NT2/D1 (cell line): ENCODE measurements at regions not wholly inside any gene's neighbourhood (a gene's known extent, or its start where the extent isn't known, plus 50 kb on each side); places are given as distances from the start of the nearest gene placed in this dataset.

Experiments
- DNase-seq: peaks from one replicate; pipeline ENCODE4 v3.0.0-alpha.2; 2011; ENCODE audit warnings: low read depth, low spot score
- H3K27me3 ChIP-seq: 2 replicates; pipeline ENCODE4 v1.6.0; 2011; ENCODE audit warnings: mild to moderate bottlenecking; ENCODE audit not compliant: insufficient read length, insufficient read depth
- H3K36me3 ChIP-seq: 2 replicates; pipeline ENCODE4 v1.6.1; 2011; ENCODE audit warnings: mild to moderate bottlenecking, low read length, mixed read lengths; ENCODE audit not compliant: insufficient read depth, insufficient read length
- H3K4me1 ChIP-seq: 2 replicates; pipeline ENCODE4 v1.5.1; 2011; ENCODE audit not compliant: insufficient read depth, insufficient read length
- H3K4me3 ChIP-seq: 2 replicates; pipeline ENCODE4 v1.5.1; 2011; ENCODE audit warnings: low read depth; ENCODE audit not compliant: insufficient read length
- H3K9ac ChIP-seq: 2 replicates; pipeline ENCODE4 v1.6.0; 2011; ENCODE audit warnings: low read depth; ENCODE audit not compliant: insufficient read length
- H3K9me3 ChIP-seq: 2 replicates; pipeline ENCODE4 v1.5.1; 2011; ENCODE audit warnings: mild to moderate bottlenecking, low read length; ENCODE audit not compliant: insufficient read depth
- SUZ12 ChIP-seq: IDR thresholded peaks from 2 replicates; pipeline ENCODE4 v1.6.1; 2011; ENCODE audit not compliant: insufficient read length, insufficient read depth; ENCODE audit errors: extremely low read depth
- YY1 ChIP-seq: IDR thresholded peaks from 2 replicates; pipeline ENCODE4 v1.6.1; 2011; ENCODE audit not compliant: insufficient read length, insufficient read depth
- ZNF274 ChIP-seq: IDR thresholded peaks from 2 replicates; pipeline ENCODE4 v1.6.1; 2011; ENCODE audit warnings: mild to moderate bottlenecking, low read depth, low read length

DNA sequence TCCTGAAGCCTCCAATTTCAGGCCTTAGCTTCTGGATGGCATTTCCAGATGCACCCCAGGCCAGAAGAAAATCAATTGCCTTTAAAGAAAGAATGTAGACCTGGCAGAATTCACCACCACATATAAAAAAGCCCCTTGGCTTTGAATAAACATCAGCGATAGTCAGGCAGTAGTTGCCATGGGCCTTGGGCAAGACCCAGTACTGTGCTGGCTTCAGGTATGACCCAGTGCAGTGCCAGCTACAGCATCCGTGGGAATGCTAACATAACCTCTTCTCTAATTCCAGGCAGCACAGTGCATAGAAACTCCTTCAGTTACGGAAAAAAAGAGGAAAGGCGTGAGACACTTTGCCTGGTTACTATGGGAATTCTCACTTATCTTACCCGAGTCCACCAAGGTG is 539.6 kb upstream of the LRRTM4 start:
- Histone ChIP-seq H3K36me3 (no peaks in the 10 kb centered on the region), H3K4me3 (no peak overlapping the region), H3K9ac (no peak overlapping the region), H3K4me1 (no peaks in the 10 kb centered on the region), H3K27me3 (no peaks in the 10 kb centered on the region), H3K9me3 (no peaks in the 10 kb centered on the region)
- DNase-seq = no peak
- TF ChIP-seq SUZ12 (no peak), ZNF274 (no peak), YY1 (no peak)

GRCh38 chr2:78063246-78064020 is 541.3 kb upstream of the LRRTM4 start:
- Histone ChIP-seq H3K4me3 (no peak overlapping the region), H3K9me3 (no peaks in the 10 kb centered on the region)

GRCh38 chr2:78065366-78065765 is 543.2 kb upstream of the LRRTM4 start:
- no peak for DNase-seq
- TF ChIP-seq ZNF274 (no peak), YY1 (no peak), SUZ12 (no peak)
- H3K4me3 ChIP-seq = no peak overlapping the region
- H3K36me3 ChIP-seq = no peaks in the 10 kb centered on the region
- no peaks in the 10 kb centered on the region for H3K27me3 ChIP-seq
- no peak overlapping the region for H3K9ac ChIP-seq
- H3K4me1 ChIP-seq = no peaks in the 10 kb centered on the region
- no peaks in the 10 kb centered on the region for H3K9me3 ChIP-seq

More at GRCh38 chr2:78063246-78064020, 541.3 kb upstream of the LRRTM4 start:
- no peak for DNase-seq
- Histone ChIP-seq H3K27me3 (no peaks in the 10 kb centered on the region), H3K4me1 (no peaks in the 10 kb centered on the region), H3K9ac (no peak overlapping the region), H3K36me3 (no peaks in the 10 kb centered on the region)
- no peak for TF ChIP-seq ZNF274
- TF ChIP-seq SUZ12 = no peak

DNA sequence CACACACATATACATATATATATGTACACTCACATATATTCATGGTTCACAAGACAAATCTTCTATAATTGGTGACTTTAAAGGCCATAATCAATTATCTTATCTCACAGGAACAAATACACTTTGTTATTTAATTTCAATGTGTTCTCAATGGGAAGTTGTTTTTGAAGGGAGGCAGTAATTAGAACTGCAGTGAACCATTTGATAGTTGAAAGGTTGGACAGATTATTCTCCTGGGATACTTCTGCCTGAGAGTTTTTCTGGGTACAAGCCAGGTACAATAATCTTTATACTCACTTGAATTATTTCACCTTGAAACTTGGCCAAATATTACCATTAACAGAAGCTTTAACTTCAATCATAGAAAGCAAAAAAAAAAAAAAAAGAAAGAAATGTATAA is 546.6 kb upstream of the LRRTM4 start:
- DNase-seq = no peak
- no peak overlapping the region for H3K4me3 ChIP-seq
- no peaks in the 10 kb centered on the region for H3K9me3 ChIP-seq
- H3K9ac ChIP-seq = no peak overlapping the region
- H3K27me3 ChIP-seq = no peaks in the 10 kb centered on the region
- TF ChIP-seq SUZ12 (no peak), YY1 (no peak), ZNF274 (no peak)
- no peaks in the 10 kb centered on the region for H3K4me1 ChIP-seq
- H3K36me3 ChIP-seq = no peaks in the 10 kb centered on the region

DNA sequence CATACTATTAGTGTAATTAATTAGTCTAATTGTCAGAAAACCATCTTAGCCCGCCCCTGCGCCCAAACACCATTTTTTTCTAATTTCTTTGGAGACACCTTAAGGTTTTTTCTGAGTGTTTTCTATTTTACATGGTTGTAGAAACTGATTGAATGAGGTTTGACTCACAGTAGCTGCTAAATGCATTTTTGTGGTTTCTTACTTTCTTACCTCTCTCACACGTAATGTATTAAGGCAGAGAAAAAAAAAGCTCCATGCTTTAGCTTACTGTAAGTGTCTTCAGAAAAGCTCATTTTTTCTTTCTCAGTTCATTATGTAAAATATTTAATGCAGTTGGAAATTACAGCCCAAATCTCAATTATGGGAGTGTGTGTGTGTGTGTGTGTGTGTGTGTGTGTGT is 548.5 kb upstream of the LRRTM4 start:
- Histone ChIP-seq H3K27me3 (no peaks in the 10 kb centered on the region), H3K36me3 (no peaks in the 10 kb centered on the region), H3K4me3 (no peak overlapping the region), H3K4me1 (no peaks in the 10 kb centered on the region), H3K9me3 (no peaks in the 10 kb centered on the region), H3K9ac (no peak overlapping the region)
- DNase-seq = no peak
- no peak for TF ChIP-seq ZNF274
- no peak for TF ChIP-seq YY1
- no peak for TF ChIP-seq SUZ12

GRCh38 chr2:78077633-78078032 is 555.5 kb upstream of the LRRTM4 start:
- Histone ChIP-seq H3K4me3 (no peak overlapping the region), H3K9me3 (no peaks in the 10 kb centered on the region), H3K4me1 (no peaks in the 10 kb centered on the region), H3K36me3 (no peaks in the 10 kb centered on the region), H3K27me3 (no peaks in the 10 kb centered on the region), H3K9ac (no peak overlapping the region)
- TF ChIP-seq YY1 (no peak), ZNF274 (no peak), SUZ12 (no peak)
- DNase-seq = no peak

- no peaks in the 10 kb centered on the region for H3K36me3 ChIP-seq
- H3K27me3 ChIP-seq = no peaks in the 10 kb centered on the region
- no peaks in the 10 kb centered on the region for H3K9me3 ChIP-seq
- H3K9ac ChIP-seq = no peak overlapping the region
- DNase-seq = no peak
- no peaks in the 10 kb centered on the region for H3K4me1 ChIP-seq
- no peak overlapping the region for H3K4me3 ChIP-seq
- TF ChIP-seq ZNF274 = no peak
- no peak for TF ChIP-seq YY1
- TF ChIP-seq SUZ12 = no peak
These were observed 560.4 kb upstream of the LRRTM4 start for GRCh38 chr2:78082555-78082954.
